Liver (tissue), 3 donors: ENCODE measurements at regions not wholly inside any gene's neighbourhood (a gene's known extent, or its start where the extent isn't known, plus 50 kb on each side); places are given as distances from the start of the nearest gene placed in this dataset.

Source experiments
- ATF3 ChIP-seq: IDR thresholded peaks from 2 replicates; pipeline ENCODE4 v1.6.1; 2016; ENCODE audit warnings: antibody characterized with exemption
- CTCF ChIP-seq: fragments of 150-350 bp; IDR thresholded peaks from 2 replicates; pipeline ENCODE4 v1.5.1; 2017; ENCODE audit warnings: improper control_type of control experiment, low read depth, low read length; ENCODE audit not compliant: missing input control
- HNF4G ChIP-seq: IDR thresholded peaks from 2 replicates; pipeline ENCODE4 v1.6.1; 2016; ENCODE audit warnings: antibody characterized with exemption
- TAF1 ChIP-seq: conservative IDR thresholded peaks from 2 replicates; pipeline ENCODE4 v1.6.1; 2016; ENCODE audit warnings: antibody characterized with exemption, mild to moderate bottlenecking
- donor health status: healthy.
- donor health status: healthy.

- TF ChIP-seq HNF4G (no peak), ATF3 (no peak), CTCF (no peak), TAF1 (no peak)
Observed at GRCh38 chr1:239815074-239815473, 276.6 kb upstream of the FMN2 start.
